Endothelial cell of umbilical vein (primary cell): ENCODE measurements at regions not wholly inside any gene's neighbourhood (a gene's known extent, or its start where the extent isn't known, plus 50 kb on each side); places are given as distances from the start of the nearest gene placed in this dataset.

Source experiments
- BruUV-seq: library from RNA; stranded (reverse); fragments of 400-500 nt; replicated peaks from 2 replicates; lab custom pipeline; 2021; lab: Mats Ljungman, UMichigan
- CTCF ChIA-PET: fragments of 300-600, 350-600 bp; sonication (Branson Sonifier 250); formaldehyde crosslinking; loops from one replicate; lab custom pipeline; 2021; ENCODE audit warnings: antibody characterized with exemption, inconsistent platforms; lab: Charles Lee
- POLR2A ChIA-PET: fragments of 300-600, 350-600 bp; sonication (Branson Sonifier 250); formaldehyde crosslinking; loops from one replicate; lab custom pipeline; 2021; ENCODE audit warnings: antibody characterized with exemption, inconsistent platforms; lab: Charles Lee
- DNase-seq: peaks from one replicate; pipeline ENCODE4 v3.0.0-alpha.2; 2011; ENCODE audit warnings: low read depth, low spot score
- FAIRE-seq: peaks from 2 replicates; lab custom pipeline; 2011; peaks lifted over from hg19 to GRCh38; lab: Jason Lieb, UNC
- H2AFZ ChIP-seq: 2 replicates; pipeline ENCODE4 v1.6.0; 2012; ENCODE audit warnings: low read depth, low read length, control low read depth, inconsistent platforms
- H3K27ac ChIP-seq: 2 replicates; pipeline ENCODE4 v1.5.1; 2011; ENCODE audit warnings: low read depth, mild to moderate bottlenecking, control low read depth, low read length, moderate library complexity; ENCODE audit not compliant: insufficient read depth
- H3K27me3 ChIP-seq, 2 experiments: 2 replicates each; pipeline versions ENCODE4 v1.6.0 to v1.6.1; 2011; ENCODE audit warnings: low read length in 2 of 2, mixed read lengths in 1 of 2; ENCODE audit not compliant: control insufficient read depth in 2 of 2, insufficient read depth in 2 of 2
- H3K36me3 ChIP-seq, 2 experiments: 2 replicates in 1 of 2; 3 replicates in 1 of 2; pipeline ENCODE4 v1.5.1; 2011; ENCODE audit warnings: low read length in 2 of 2, mild to moderate bottlenecking in 1 of 2, moderate library complexity in 1 of 2; ENCODE audit not compliant: control insufficient read depth in 2 of 2, insufficient read depth in 2 of 2; ENCODE audit errors: extremely low read depth in 1 of 2
- H3K4me1 ChIP-seq: 3 replicates; pipeline ENCODE4 v1.5.1; 2011; ENCODE audit warnings: mild to moderate bottlenecking, low read length; ENCODE audit not compliant: control insufficient read depth, insufficient read depth; ENCODE audit errors: extremely low read depth
- H3K4me2 ChIP-seq: 2 replicates; pipeline ENCODE4 v1.6.1; 2011; ENCODE audit warnings: low read length, control low read depth, mixed read lengths; ENCODE audit not compliant: insufficient read depth
- H3K4me3 ChIP-seq, 3 experiments: fragments of 200-600 bp in 1 of 3; sonication (generic), shearing (Covaris generic) in 1 of 3; replicated peaks in 1 of 3; 2 replicates each; pipeline ENCODE4 v1.5.1; 2011 to 2016; ENCODE audit warnings: control low read depth in 3 of 3, low read length in 3 of 3, mild to moderate bottlenecking in 2 of 3, inconsistent platforms in 1 of 3, low read depth in 1 of 3, moderate library complexity in 1 of 3; ENCODE audit not compliant: insufficient read depth in 1 of 3
- H3K79me2 ChIP-seq: 2 replicates; pipeline ENCODE4 v1.6.0; 2012; ENCODE audit warnings: low read length, inconsistent platforms; ENCODE audit not compliant: control insufficient read depth, insufficient read depth
- H3K9ac ChIP-seq: replicated peaks from 2 replicates; pipeline ENCODE3; 2011; ENCODE audit warnings: low read length, control low read depth; ENCODE audit not compliant: insufficient read depth; ENCODE audit errors: extremely low read depth
- H3K9me1 ChIP-seq: replicated peaks from 3 replicates; pipeline ENCODE4 v1.6.0; 2011; ENCODE audit warnings: mild to moderate bottlenecking, low read length; ENCODE audit not compliant: control insufficient read depth, insufficient read depth; ENCODE audit errors: extremely low read depth
- H3K9me3 ChIP-seq: replicated peaks from 2 replicates; pipeline ENCODE4 v1.5.1; 2012; ENCODE audit warnings: low read length, inconsistent platforms; ENCODE audit not compliant: control insufficient read depth, insufficient read depth
- H4K20me1 ChIP-seq: replicated peaks from 2 replicates; pipeline ENCODE3; 2011; ENCODE audit warnings: mild to moderate bottlenecking, low read length; ENCODE audit not compliant: control insufficient read depth, insufficient read depth; ENCODE audit errors: extremely low read depth
- EZH2 ChIP-seq: IDR thresholded peaks from 2 replicates; pipeline ENCODE4 v1.6.1; 2012; ENCODE audit warnings: borderline replicate concordance, low read depth, mild to moderate bottlenecking, moderate library complexity, low read length, inconsistent platforms; ENCODE audit not compliant: severe bottlenecking
- FOS ChIP-seq: IDR thresholded peaks from 2 replicates; pipeline ENCODE4 v1.6.1; 2011; ENCODE audit warnings: mild to moderate bottlenecking, low read length, moderate library complexity, borderline replicate concordance; ENCODE audit not compliant: insufficient read depth
- GATA2 ChIP-seq: IDR thresholded peaks from 2 replicates; pipeline ENCODE4 v1.7.0; 2011; ENCODE audit warnings: low read depth, mild to moderate bottlenecking, moderate library complexity, mixed read lengths, low read length; ENCODE audit not compliant: insufficient read length, insufficient read depth
- JUN ChIP-seq: IDR thresholded peaks from 2 replicates; pipeline ENCODE4 v1.6.1; 2011; ENCODE audit warnings: borderline replicate concordance, low read depth; ENCODE audit not compliant: insufficient read length, insufficient read depth
- MAX ChIP-seq: IDR thresholded peaks from 2 replicates; pipeline ENCODE4 v1.6.1; 2011; ENCODE audit not compliant: insufficient read depth, insufficient read length
- MYC ChIP-seq: IDR thresholded peaks from one replicate; pipeline ENCODE4 v1.6.1; 2011; ENCODE audit warnings: mild to moderate bottlenecking, low read depth, low read length
- POLR2A ChIP-seq: IDR thresholded peaks from 2 replicates; pipeline ENCODE4 v1.6.1; 2012; ENCODE audit warnings: low read depth, mild to moderate bottlenecking, control low read depth, low read length
- POLR2AphosphoS5 ChIP-seq: IDR thresholded peaks from 2 replicates; pipeline ENCODE4 v1.6.1; 2012; ENCODE audit warnings: low read depth, mild to moderate bottlenecking, control low read depth, low read length, moderate library complexity; ENCODE audit not compliant: insufficient read depth
- dilution Hi-C: fragments of 300-500 bp; cut with MboI; formaldehyde crosslinking; loops from one replicate; pipeline ENCODE4 v1.15.0; 2019; ENCODE audit warnings: low sequenced_read_pairs; ENCODE audit not compliant: extremely low pct_ligation_motif_present
- intact Hi-C: fragments of 100-400 bp; cut with micrococcal nuclease; formaldehyde crosslinking; loops from one replicate; pipeline ENCODE4 v1.10.0; 2022
- TF ChIP-seq, protein P1 (sequence below), 2 donors: IDR thresholded peaks; 1 replicate in 1 of 2; 2 replicates in 1 of 2; pipeline ENCODE4 v1.5.1; 2011; ENCODE audit warnings: low read length in 2 of 2, mild to moderate bottlenecking in 2 of 2, moderate library complexity in 2 of 2, control low read depth in 1 of 2, inconsistent platforms in 1 of 2, low read depth in 1 of 2; ENCODE audit not compliant: insufficient read depth in 1 of 2; ENCODE audit errors: extremely low read depth in 1 of 2

DNA sequence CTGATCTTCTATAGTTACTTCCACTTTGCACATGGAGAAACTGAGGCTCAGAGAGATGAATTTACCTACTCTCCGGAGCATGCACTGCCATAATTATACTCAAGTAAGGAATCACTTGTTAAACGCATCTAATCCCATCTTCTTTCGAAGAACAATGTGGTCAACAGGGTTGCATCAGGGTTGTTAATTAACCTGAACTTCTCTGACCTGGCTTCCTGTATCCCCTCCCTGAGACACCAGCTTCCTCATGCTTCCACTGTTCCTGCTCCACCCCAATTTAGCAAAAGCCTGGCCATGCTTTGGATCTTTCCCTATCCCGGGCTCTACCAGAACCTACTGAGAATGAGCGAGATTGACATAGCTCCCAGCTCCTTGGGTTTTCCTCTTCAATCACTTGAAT lies 136.7 kb downstream of the SMIM20 start:
- H3K4me1 ChIP-seq = no peaks in the 10 kb centered on the region
- CTCF ChIA-PET = interaction anchor here (1.5 kb wide), 1 partner anchor 63 kb away, joined by 4 read pairs; no protein-coding TSS in a partner anchor

More for the DNA sequence above, 136.7 kb downstream of the SMIM20 start:
- FAIRE-seq (no peak), DNase-seq (no peak)
- no peaks in the 10 kb centered on the region for H3K9me3 ChIP-seq
- H3K9ac ChIP-seq = no peak overlapping the region
- TF ChIP-seq FOS (no peak), EZH2 (no peak), MAX (no peak), POLR2A (no peak), GATA2 (no peak), JUN (no peak), POLR2AphosphoS5 (no peak), MYC (no peak)
- TF ChIP-seq, protein P1, sequence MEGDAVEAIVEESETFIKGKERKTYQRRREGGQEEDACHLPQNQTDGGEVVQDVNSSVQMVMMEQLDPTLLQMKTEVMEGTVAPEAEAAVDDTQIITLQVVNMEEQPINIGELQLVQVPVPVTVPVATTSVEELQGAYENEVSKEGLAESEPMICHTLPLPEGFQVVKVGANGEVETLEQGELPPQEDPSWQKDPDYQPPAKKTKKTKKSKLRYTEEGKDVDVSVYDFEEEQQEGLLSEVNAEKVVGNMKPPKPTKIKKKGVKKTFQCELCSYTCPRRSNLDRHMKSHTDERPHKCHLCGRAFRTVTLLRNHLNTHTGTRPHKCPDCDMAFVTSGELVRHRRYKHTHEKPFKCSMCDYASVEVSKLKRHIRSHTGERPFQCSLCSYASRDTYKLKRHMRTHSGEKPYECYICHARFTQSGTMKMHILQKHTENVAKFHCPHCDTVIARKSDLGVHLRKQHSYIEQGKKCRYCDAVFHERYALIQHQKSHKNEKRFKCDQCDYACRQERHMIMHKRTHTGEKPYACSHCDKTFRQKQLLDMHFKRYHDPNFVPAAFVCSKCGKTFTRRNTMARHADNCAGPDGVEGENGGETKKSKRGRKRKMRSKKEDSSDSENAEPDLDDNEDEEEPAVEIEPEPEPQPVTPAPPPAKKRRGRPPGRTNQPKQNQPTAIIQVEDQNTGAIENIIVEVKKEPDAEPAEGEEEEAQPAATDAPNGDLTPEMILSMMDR (IDR thresholded peaks at IDR 0.05; ENCODE audit: extremely low read depth in 1 of 2, insufficient read depth in 1 of 2, low read depth in 1 of 2, low read length in 2 of 2) = no peak
- H2AFZ ChIP-seq = no peak overlapping the region
- H3K36me3 ChIP-seq = no peaks in the 10 kb centered on the region
- POLR2A ChIA-PET = no interaction called here
- H3K4me2 ChIP-seq = no peak overlapping the region
- H3K27ac ChIP-seq = no peak overlapping the region
- H4K20me1 ChIP-seq = no peaks in the 10 kb centered on the region
- no peaks in the 10 kb centered on the region for H3K79me2 ChIP-seq
- intact Hi-C loops (no loop called here), dilution Hi-C loops (no loop called here)
- H3K4me3 ChIP-seq = no peak overlapping the region
- no peaks in the 10 kb centered on the region for H3K9me1 ChIP-seq
- no peaks in the 10 kb centered on the region for H3K27me3 ChIP-seq
- no TSS peak for BruUV-seq
